DMS 273 (cell line): ENCODE measurements at regions not wholly inside any gene's neighbourhood (a gene's known extent, or its start where the extent isn't known, plus 50 kb on each side); places are given as distances from the start of the nearest gene placed in this dataset.
"Not testable (repeated sequence)": the region's sequence is repeated elsewhere in the genome, so short reads cannot be mapped to it uniquely, and the experiment has no call there.

Experiments used
- DNase-seq: peaks from one replicate; lab custom pipeline; 2025; ENCODE audit not compliant: unreplicated experiment; lab: John Stamatoyannopoulos, UW

GRCh38 chr7:28328822-28329660, 83.3 kb upstream of the CREB5 start:
- DNase-seq: no peak

GRCh38 chr7:28329661-28330363, 82.5 kb upstream of the CREB5 start:
- no peak for DNase-seq

GRCh38 chr7:28330384-28331070, 81.8 kb upstream of the CREB5 start:
- no peak for DNase-seq

DNA sequence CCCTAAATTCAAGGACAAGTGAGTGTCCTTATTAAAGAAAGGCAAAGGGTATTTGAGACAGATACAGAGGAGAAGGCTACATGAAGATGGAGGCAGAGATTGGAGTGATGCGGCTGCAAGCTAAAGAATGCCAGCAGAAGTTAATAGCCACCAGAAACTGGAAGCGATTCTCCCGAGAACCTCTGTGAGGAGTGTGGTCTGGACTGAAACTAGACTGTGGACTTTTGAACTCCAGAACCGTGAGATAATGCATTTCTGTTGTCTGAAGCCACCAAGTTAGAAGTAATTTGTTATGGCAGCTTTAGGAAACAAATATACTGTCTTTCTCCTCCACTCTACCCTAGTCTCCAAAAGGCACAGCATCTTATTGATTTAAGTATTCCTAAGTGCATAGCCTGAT, 80.3 kb upstream of the CREB5 start:
- no peak for DNase-seq

DNA sequence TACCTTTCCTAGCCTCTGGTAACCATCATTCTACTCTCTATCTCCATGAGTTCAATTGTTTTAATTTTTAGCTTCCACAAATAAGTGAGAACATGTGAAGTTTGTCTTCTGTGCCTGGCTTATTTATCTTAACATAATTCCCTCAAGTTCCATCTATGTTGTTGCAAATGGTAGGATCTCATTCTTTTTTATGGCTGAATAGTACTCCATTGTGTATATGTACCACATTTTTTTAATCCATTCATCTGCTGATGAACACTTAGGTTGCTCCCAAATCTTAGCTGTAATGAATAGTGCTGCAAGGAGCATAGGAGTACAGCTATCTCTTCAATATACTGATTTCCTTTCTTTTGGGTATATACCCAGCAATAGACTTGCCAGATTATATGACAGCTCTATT, 78.8 kb upstream of the CREB5 start:
- DNase-seq: not testable (repeated sequence)

DNA sequence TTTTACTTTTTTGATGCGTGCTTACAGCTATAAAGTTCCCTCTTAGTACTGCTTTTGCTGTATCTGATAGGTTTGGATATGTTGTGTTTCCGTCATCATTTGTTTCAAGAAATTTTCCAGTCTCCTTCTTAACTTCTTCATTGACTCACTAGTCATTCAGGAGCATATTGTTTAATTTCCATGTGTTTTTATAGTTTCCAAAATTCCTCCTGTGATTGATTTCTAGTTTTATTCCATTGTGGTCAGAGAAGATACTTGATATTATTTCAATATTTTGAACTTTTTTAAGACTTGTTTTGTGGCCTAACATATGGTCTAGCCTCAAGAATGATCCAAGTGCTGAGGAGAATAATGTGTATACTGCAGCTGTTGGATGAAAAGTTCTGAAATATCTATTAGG, 75.5 kb upstream of the CREB5 start:
- DNase-seq: no peak

DNA sequence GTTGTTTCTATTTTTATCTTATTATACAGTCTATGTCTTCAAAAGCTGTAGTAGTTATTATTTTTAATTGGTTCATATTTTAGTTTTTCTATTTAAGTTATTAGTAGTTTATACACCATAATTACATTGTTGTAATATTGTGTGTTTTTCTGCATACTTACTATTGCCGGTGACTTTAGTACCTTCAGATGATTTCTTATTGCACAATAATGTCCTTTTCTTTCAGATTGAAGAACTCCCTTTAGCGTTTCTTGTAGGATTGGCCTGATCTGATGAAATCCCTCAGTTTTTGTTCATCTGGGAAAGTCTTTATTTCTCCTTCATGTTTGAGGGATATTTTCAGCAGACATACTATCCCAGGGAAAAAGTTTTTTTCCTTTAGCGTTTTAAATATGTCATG, 74.3 kb upstream of the CREB5 start:
- no peak for DNase-seq

DNA sequence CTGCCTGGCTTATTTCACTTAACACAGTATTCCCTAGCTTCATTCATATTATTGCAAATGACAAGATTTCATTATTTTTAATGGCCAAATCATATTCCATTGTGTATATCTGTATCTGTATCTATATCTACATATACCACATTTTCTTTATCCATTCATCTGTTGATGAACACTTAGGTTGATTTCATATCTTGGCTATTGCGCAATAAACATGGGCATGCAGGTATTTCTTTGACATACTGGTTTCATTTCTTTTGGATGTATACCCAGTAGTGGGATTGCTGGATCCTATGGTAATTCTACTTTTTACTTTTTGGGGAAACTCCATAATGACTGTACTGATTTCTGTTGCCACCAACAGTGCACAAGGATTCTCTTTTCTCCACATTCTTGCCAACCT, 68.9 kb upstream of the CREB5 start:
- DNase-seq: no peak

GRCh38 chr7:28346256-28346655, 66.1 kb upstream of the CREB5 start:
- DNase-seq: no peak

DNA sequence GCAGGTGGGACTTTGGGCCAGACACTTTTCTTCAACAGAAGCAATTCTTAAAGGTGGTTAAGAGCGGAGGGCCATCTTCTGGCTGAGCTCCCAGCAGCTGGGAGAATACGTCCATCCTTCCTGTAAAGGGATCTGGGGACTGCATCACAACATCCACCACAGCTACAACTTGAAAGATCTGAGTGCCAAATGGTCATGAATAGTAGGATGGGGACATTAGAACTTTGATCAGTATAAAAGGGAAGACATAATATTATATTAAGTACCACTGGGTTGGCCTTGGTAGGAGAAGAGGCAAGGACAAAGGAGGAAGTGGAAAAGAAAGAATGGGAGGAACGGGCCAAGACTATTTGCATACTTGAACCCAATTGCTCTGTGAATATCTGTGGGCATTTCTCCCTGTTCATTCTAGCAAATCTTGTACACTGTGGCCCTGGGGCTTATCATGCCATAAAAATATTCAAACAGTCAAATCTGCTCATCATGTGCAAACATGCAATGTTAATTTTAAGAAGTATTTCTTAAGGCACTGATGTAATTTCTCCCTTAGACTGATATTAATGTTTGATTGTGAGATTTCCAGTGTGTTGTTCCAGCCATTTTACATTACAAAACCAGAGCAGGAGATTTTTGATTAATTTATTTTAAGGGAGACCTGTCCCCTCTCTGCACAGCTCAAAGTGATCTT, 65.5 kb upstream of the CREB5 start:
- no peak for DNase-seq

DNA sequence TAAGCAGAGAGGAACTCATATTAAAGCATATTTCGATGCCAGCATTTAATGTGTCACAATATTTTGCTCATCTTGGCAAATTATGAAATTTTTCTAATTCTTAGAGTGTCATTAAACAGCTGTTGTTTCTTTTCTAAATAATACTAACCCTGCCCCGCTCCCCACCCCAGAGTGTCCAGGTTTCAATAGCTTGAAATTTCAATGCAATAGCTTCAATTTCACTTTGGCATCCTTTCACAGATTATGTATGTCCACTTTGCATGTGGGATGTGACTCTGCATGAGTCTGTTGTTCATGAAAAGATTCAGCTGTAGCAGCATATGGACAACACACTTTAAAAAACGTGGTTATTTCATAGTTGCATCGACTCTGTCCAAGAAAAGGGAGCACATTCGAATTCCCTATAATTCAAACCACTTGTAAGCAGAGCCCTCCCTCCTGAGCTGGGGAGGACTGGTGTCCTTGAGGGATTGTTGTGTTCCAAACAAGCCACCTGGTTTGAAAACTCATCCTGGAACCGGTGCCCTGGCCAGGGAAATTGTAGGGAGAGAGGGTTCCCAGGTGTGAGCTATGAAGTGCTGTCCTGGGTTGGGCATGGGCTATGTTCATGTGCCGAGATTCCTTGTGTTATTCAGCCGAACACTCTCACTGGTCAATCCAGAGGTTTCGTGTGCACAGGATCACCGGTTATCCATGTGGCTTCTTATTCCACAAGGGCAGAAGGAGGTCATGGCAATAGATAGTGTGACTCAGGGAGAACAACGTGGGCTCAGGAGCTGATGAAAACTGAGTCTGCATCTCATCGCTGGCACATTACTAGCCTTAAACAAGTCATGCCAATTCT, 64.6 kb upstream of the CREB5 start:
- DNase-seq: peak; percentile 16

DNA sequence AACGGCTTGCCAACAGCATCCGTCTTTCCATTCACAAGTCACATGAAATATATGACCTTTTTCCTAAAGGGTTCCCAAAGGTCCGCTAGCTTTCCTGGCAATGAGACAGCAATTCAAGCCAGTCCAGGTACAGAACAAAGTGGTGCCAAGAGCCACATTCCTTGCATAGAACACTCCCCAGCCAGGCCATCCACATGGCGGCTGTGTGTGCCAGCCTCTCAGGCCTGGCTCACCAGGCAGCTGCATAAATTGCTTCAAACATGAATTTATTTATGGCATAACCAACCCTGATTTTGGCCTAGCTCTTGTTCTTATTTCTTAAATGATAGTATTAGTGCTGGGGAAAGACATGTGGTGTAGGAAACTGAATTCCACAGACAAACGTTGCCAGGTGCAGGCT, 63.7 kb upstream of the CREB5 start:
- peak; percentile 12 for DNase-seq

- DNase-seq: no peak
Observed at GRCh38 chr7:28349637-28350036, 62.7 kb upstream of the CREB5 start.

DNA sequence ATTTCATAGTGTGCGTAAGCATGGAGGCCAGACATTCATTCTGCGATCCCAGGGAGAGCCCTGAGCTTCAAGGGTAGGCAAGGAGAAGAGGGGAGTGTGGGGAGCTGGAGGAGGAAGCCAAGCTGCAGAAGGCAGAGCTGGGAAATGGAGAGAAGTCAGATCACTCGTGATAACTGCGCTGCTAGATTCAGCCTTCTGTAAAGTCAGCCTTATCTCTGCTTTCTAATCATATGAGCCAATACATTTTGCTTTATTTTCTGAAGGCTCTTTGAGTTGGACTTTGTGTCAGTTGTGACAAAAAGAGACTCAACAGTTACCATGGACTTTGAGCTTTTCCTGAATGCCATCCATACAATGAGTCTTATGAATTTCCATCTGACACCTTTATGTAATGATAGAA, 61.7 kb upstream of the CREB5 start:
- DNase-seq: no peak

DNA sequence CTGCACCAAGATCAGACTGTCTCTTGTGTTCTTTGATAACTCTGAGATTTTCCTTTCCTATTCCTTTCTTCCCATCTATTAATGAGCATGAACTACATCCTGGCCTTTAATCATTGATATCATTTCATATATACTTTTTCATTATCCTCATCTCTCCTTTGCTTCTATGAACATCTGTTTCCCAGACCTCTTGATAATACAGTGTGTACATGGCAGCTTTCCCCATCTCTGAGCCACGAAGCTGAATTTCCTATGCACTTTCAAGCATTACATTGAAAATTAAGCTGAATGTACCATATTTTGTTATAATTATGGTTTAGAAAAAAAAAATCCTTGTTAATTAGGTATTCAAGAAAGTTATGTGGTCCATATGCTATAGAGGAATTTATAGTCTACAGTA, 60.9 kb upstream of the CREB5 start:
- no peak for DNase-seq

- DNase-seq: peak; percentile 74
Observed at GRCh38 chr7:28354601-28355402, 57.5 kb upstream of the CREB5 start.

- DNase-seq: peak; percentile 24
Observed at GRCh38 chr7:28355635-28356319, 56.5 kb upstream of the CREB5 start.

DNA sequence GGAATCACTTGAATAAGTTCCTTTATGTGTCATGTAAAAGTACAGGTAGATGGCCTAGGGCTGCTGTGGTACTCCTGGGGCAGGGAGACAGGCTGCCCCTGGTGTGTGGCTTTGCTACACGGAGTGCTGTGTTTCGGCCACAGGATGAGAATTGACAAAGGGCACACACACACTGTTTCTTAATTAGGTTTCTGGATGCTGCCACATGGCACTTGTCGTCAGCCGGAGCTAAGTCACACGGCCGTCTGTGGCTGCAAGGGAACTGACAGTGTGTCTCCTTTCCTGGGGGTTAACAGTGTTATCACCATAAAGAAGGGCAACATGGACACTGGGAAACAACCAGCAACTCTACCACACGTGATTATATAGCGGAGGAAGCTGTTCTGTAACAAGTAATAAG, 55.7 kb upstream of the CREB5 start:
- DNase-seq: no peak

GRCh38 chr7:28358423-28358868, 53.9 kb upstream of the CREB5 start:
- DNase-seq: peak; percentile 65
